Prostate gland (tissue), 2 donors: ENCODE measurements at regions not wholly inside any gene's neighbourhood (a gene's known extent, or its start where the extent isn't known, plus 50 kb on each side); places are given as distances from the start of the nearest gene placed in this dataset.
A peak's percentile ranks its signal among the peaks of the same experiment; 100 is the strongest.

ENCODE experiments used
- DNase-seq: peaks from one replicate; pipeline ENCODE4 v3.0.0-alpha.2; 2019; ENCODE audit warnings: low spot score
- H3K27ac ChIP-seq, 2 donors: fragments of 200-600 bp; sonication (generic); 2 replicates each; pipeline ENCODE4 v1.5.1; 2017 to 2019
- H3K27me3 ChIP-seq: fragments of 200-600 bp; sonication (generic); replicated peaks from 2 replicates; pipeline ENCODE4 v1.5.1; 2019; ENCODE audit not compliant: insufficient read depth
- H3K36me3 ChIP-seq, 2 donors: fragments of 200-600 bp; sonication (generic); 1 replicate in 1 of 2; 2 replicates in 1 of 2; pipeline versions ENCODE4 v1.5.1 to v1.8.1; 2017 to 2019
- H3K4me1 ChIP-seq: fragments of 200-600 bp; sonication (generic); replicated peaks from 2 replicates; pipeline ENCODE4 v1.5.1; 2019
- H3K4me3 ChIP-seq, 2 donors: fragments of 200-600 bp; sonication (generic); 2 replicates each; pipeline ENCODE4 v1.5.1; 2017 to 2019
- H3K9me3 ChIP-seq: fragments of 200-600 bp; sonication (generic); 2 replicates; pipeline ENCODE4 v1.5.1; 2017
- CTCF ChIP-seq, 4 experiments: fragments of 200-600 bp in 2 of 4; fragments of 450-650 bp in 2 of 4; sonication (generic) in 2 of 4; IDR thresholded peaks; 1 replicate in 3 of 4; 2 replicates in 1 of 4; pipeline ENCODE4 v1.5.1; 2016 to 2019; ENCODE audit warnings: antibody characterized with exemption in 4 of 4, mild to moderate bottlenecking in 2 of 4, moderate library complexity in 2 of 4
- POLR2A ChIP-seq: fragments of 450-650 bp; IDR thresholded peaks from one replicate; pipeline ENCODE4 v1.6.1; 2016; ENCODE audit warnings: antibody characterized with exemption, mild to moderate bottlenecking
- POLR2AphosphoS5 ChIP-seq: sonication (generic); formaldehyde crosslinking; IDR thresholded peaks from one replicate; pipeline ENCODE4 v1.6.1; 2017; ENCODE audit warnings: antibody characterized with exemption
- WGBS: methylation state at CpG from one replicate; pipeline ENCODE4 v1.1.5; 2018; 5-methylcytosine and 5-hydroxymethylcytosine counted together
- intact Hi-C: fragments of 100-400 bp; cut with DNase I; formaldehyde crosslinking; loops from one replicate; pipeline ENCODE4 v1.14.2; 2022

DNA sequence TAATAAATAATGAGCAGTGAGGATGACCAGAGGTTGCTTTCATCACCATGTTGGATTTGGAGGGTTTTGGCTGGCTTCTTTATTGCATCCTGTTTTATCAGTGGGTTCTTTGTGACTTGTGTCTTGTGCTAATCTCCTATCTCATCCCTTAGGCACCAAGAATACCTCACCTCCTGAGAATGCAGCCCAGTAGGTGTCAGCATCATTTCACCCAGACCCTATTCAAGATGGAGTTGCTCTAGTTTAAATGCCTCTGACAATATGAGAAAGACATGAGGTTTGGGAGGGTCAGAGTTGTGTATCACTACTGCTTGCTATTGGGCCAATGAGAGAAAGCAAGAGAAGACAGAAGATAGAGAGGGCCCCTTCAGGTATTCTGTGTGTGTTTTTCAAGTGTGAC is 592.2 kb downstream of the ETNK1 start:
- Histone ChIP-seq H3K27me3 (no peaks in the 10 kb centered on the region), H3K9me3 (no peaks in the 10 kb centered on the region), H3K27ac (no peak overlapping the region), H3K36me3 (no peaks in the 10 kb centered on the region), H3K4me1 (no peaks in the 10 kb centered on the region), H3K4me3 (no peak overlapping the region)
- intact Hi-C loops = loop anchor here (10.0 kb wide), 1 partner anchor 502 kb away; no protein-coding TSS in a partner anchor
- no peak for TF ChIP-seq POLR2A
- no peak for TF ChIP-seq POLR2AphosphoS5
- TF ChIP-seq CTCF (IDR thresholded peaks at IDR 0.05) = no peak
- no peak for DNase-seq

- Histone ChIP-seq H3K9me3 (no peaks in the 10 kb centered on the region), H3K27ac (no peak overlapping the region), H3K36me3 (no peaks in the 10 kb centered on the region), H3K27me3 (no peaks in the 10 kb centered on the region), H3K4me3 (no peak overlapping the region), H3K4me1 (no peaks in the 10 kb centered on the region)
- TF ChIP-seq POLR2A = no peak
- TF ChIP-seq CTCF (IDR thresholded peaks at IDR 0.05) = no peak
- no peak for TF ChIP-seq POLR2AphosphoS5
- 37% methylated on average over 2 of the region's 2 CpGs for WGBS
- intact Hi-C loops = loop anchor here (10.0 kb wide), 1 partner anchor 503 kb away; no protein-coding TSS in a partner anchor
- no peak for DNase-seq
Measured at GRCh38 chr12:23217667-23218066, 592.7 kb downstream of the ETNK1 start.

- Histone ChIP-seq H3K27me3 (no peaks in the 10 kb centered on the region), H3K4me3 (no peak overlapping the region), H3K36me3 (no peaks in the 10 kb centered on the region), H3K9me3 (no peaks in the 10 kb centered on the region), H3K4me1 (no peaks in the 10 kb centered on the region), H3K27ac (no peak overlapping the region)
- 34% methylated on average over 4 of the region's 4 CpGs for WGBS
- no peak for DNase-seq
- TF ChIP-seq CTCF (IDR thresholded peaks at IDR 0.05) = peak in 2 of 4 experiments; percentile 8 to 29
- no peak for TF ChIP-seq POLR2AphosphoS5
- intact Hi-C loops = no loop called here
Measured at GRCh38 chr12:23221066-23221465, 596.1 kb downstream of the ETNK1 start.

DNA sequence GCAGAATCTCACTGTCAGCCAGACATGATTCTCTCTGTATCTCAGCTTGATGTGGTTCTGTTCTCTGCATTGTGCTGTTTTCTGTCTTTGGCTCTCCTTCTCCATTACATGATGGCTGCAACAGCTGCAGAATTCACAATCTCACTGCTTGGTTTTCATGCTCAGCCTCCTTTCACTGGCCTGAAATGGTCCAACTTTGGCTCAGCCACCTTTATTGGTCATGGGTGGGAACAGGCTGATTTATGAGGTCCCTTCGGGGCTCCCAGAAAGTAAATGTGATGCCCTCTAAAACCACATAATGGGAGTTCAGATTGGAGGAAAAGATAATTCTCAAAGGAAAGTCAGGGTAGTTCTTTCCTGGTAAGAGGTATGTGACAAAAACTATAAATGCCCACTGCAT is 597.0 kb downstream of the ETNK1 start:
- TF ChIP-seq POLR2A (no peak), CTCF (IDR thresholded peaks at IDR 0.05) (no peak), POLR2AphosphoS5 (no peak)
- no peak overlapping the region for H3K27ac ChIP-seq
- no peaks in the 10 kb centered on the region for H3K4me1 ChIP-seq
- 9% methylated on average over 1 of the region's 1 CpG for WGBS
- no peaks in the 10 kb centered on the region for H3K9me3 ChIP-seq
- no peaks in the 10 kb centered on the region for H3K36me3 ChIP-seq
- no peak overlapping the region for H3K4me3 ChIP-seq
- intact Hi-C loops = no loop called here
- no peaks in the 10 kb centered on the region for H3K27me3 ChIP-seq
- no peak for DNase-seq

- H3K9me3 ChIP-seq = no peaks in the 10 kb centered on the region
- intact Hi-C loops = no loop called here
- no peaks in the 10 kb centered on the region for H3K4me1 ChIP-seq
- TF ChIP-seq POLR2AphosphoS5 = no peak
- no peak for TF ChIP-seq CTCF (IDR thresholded peaks at IDR 0.05)
- no peak for TF ChIP-seq POLR2A
- no peaks in the 10 kb centered on the region for H3K27me3 ChIP-seq
- DNase-seq = no peak
- no peaks in the 10 kb centered on the region for H3K36me3 ChIP-seq
- WGBS = 86% methylated on average over 3 of the region's 3 CpGs
- H3K27ac ChIP-seq = no peak overlapping the region
- no peak overlapping the region for H3K4me3 ChIP-seq
Measured at GRCh38 chr12:23222801-23223200, 597.8 kb downstream of the ETNK1 start.
